ENCODE measurements at regions not wholly inside any gene's neighbourhood (a gene's known extent, or its start where the extent isn't known, plus 50 kb on each side); places are given as distances from the start of the nearest gene placed in this dataset.
A peak's percentile ranks its signal among the peaks of the same experiment; 100 is the strongest.

- TF ChIP-seq CTCF (IDR thresholded peaks at IDR 0.05; ENCODE audit: borderline replicate concordance, control extremely low read depth, extremely low read depth, insufficient read depth, missing control alignments), result peak; percentile 42
Measured at GRCh38 chr10:61284222-61284890, 168.8 kb downstream of the TMEM26 start.

GRCh38 chr10:61283481-61284221 is 169.5 kb downstream of the TMEM26 start:
- no peak for TF ChIP-seq CTCF (IDR thresholded peaks at IDR 0.05; ENCODE audit: borderline replicate concordance, control extremely low read depth, extremely low read depth, insufficient read depth, missing control alignments)
- in situ Hi-C loops (cut with MboI; ENCODE audit: low sequenced_read_pairs, unreplicated experiment), result loop anchor here (25.0 kb wide), 1 partner anchor 471 kb away; no protein-coding TSS in a partner anchor
- no peak for DNase-seq (ENCODE audit: low spot score)

More at GRCh38 chr10:61284222-61284890, 168.8 kb downstream of the TMEM26 start:
- DNase-seq (ENCODE audit: low spot score), result peak; percentile 4
- in situ Hi-C loops (cut with MboI; ENCODE audit: low sequenced_read_pairs, unreplicated experiment), result loop anchor here (25.0 kb wide), 1 partner anchor 472 kb away; no protein-coding TSS in a partner anchor

GRCh38 chr10:61283066-61283465 is 170.1 kb downstream of the TMEM26 start:
- no peak for TF ChIP-seq CTCF (IDR thresholded peaks at IDR 0.05; ENCODE audit: borderline replicate concordance, control extremely low read depth, extremely low read depth, insufficient read depth, missing control alignments)
- DNase-seq (ENCODE audit: low spot score), result no peak
- in situ Hi-C loops (cut with MboI; ENCODE audit: low sequenced_read_pairs, unreplicated experiment), result loop anchor here (25.0 kb wide), 1 partner anchor 471 kb away; no protein-coding TSS in a partner anchor

- no peak for DNase-seq (ENCODE audit: low spot score)
- in situ Hi-C loops (cut with MboI; ENCODE audit: low sequenced_read_pairs, unreplicated experiment), result loop anchor here (25.0 kb wide), 1 partner anchor 468 kb away; no protein-coding TSS in a partner anchor
- TF ChIP-seq CTCF (IDR thresholded peaks at IDR 0.05; ENCODE audit: borderline replicate concordance, control extremely low read depth, extremely low read depth, insufficient read depth, missing control alignments), result no peak
Measured at GRCh38 chr10:61280303-61280702, 172.9 kb downstream of the TMEM26 start.

GRCh38 chr10:61279400-61279799 is 173.8 kb downstream of the TMEM26 start:
- TF ChIP-seq CTCF (IDR thresholded peaks at IDR 0.05; ENCODE audit: borderline replicate concordance, control extremely low read depth, extremely low read depth, insufficient read depth, missing control alignments), result no peak
- in situ Hi-C loops (cut with MboI; ENCODE audit: low sequenced_read_pairs, unreplicated experiment), result loop anchor here (25.0 kb wide), 1 partner anchor 467 kb away; no protein-coding TSS in a partner anchor
- no peak for DNase-seq (ENCODE audit: low spot score)

- in situ Hi-C loops (cut with MboI; ENCODE audit: low sequenced_read_pairs, unreplicated experiment), result loop anchor here (25.0 kb wide), 1 partner anchor 466 kb away; no protein-coding TSS in a partner anchor
- no peak for TF ChIP-seq CTCF (IDR thresholded peaks at IDR 0.05; ENCODE audit: borderline replicate concordance, control extremely low read depth, extremely low read depth, insufficient read depth, missing control alignments)
- DNase-seq (ENCODE audit: low spot score), result no peak
Measured at GRCh38 chr10:61278556-61278955, 174.6 kb downstream of the TMEM26 start.
